HepG2 (cell line): ENCODE measurements at regions not wholly inside any gene's neighbourhood (a gene's known extent, or its start where the extent isn't known, plus 50 kb on each side); places are given as distances from the start of the nearest gene placed in this dataset.

Source experiments
- ATAC-seq: fragments of 200-7000 bp; cut with Tn5 transposase; 3 replicates; pipeline ENCODE4 v1.9.1; 2020; ENCODE audit warnings: mild to moderate bottlenecking, moderate library complexity
- BruUV-seq: library from RNA; stranded (reverse); fragments of 400-500 nt; replicated peaks from 2 replicates; lab custom pipeline; 2021; lab: Mats Ljungman, UMichigan
- CTCF ChIA-PET: fragments of 300-600 bp; formaldehyde crosslinking; extraction: SDS; loops from one replicate; lab custom pipeline; 2021; ENCODE audit warnings: low total read pairs, inconsistent platforms, low intra/inter-chr PET ratio; lab: Yijun Ruan, JAX
- POLR2A ChIA-PET: fragments of 350-600 bp; sonication (Branson Sonifier 250); formaldehyde crosslinking; loops from one replicate; lab custom pipeline; 2020; ENCODE audit warnings: antibody characterized with exemption, inconsistent platforms; lab: Yijun Ruan, JAX
- DNase-seq: peaks from one replicate; pipeline ENCODE4 v3.0.0-alpha.2; 2015; ENCODE audit warnings: low spot score
- FAIRE-seq: peaks from 3 replicates; lab custom pipeline; 2011; peaks lifted over from hg19 to GRCh38; lab: Jason Lieb, UNC
- H2AFZ ChIP-seq: one replicate; pipeline ENCODE4 v1.6.1; 2011; ENCODE audit warnings: low read length, inconsistent platforms
- H3K27ac ChIP-seq: fragments of 300-600 bp; 3 replicates; pipeline ENCODE4 v1.8.0; 2011; ENCODE audit warnings: mixed run types, mild to moderate bottlenecking, mixed read lengths, low read length, inconsistent platforms; ENCODE audit not compliant: insufficient read depth; ENCODE audit errors: extremely low read length
- H3K27me3 ChIP-seq, 2 experiments: fragments of 200-600 bp in 1 of 2; 2 replicates in 1 of 2; 3 replicates in 1 of 2; pipeline versions ENCODE4 v1.6.0 to v1.8.0; 2011; ENCODE audit warnings: low read length in 2 of 2, mild to moderate bottlenecking in 2 of 2, moderate library complexity in 2 of 2, inconsistent platforms in 1 of 2; ENCODE audit not compliant: insufficient read depth in 2 of 2, control insufficient read depth in 1 of 2
- H3K36me3 ChIP-seq, 2 experiments: fragments of 200-600 bp in 1 of 2; replicated peaks in 1 of 2; 2 replicates in 1 of 2; 3 replicates in 1 of 2; pipeline versions ENCODE4 v1.5.1 to v1.8.0; 2011; ENCODE audit warnings: low read length in 2 of 2, inconsistent platforms in 1 of 2; ENCODE audit not compliant: insufficient read depth in 2 of 2, control insufficient read depth in 1 of 2
- H3K4me1 ChIP-seq: 2 replicates; pipeline ENCODE4 v1.5.1; 2012; ENCODE audit warnings: low read length, inconsistent platforms; ENCODE audit not compliant: insufficient read depth
- H3K4me2 ChIP-seq: 2 replicates; pipeline ENCODE4 v1.6.0; 2011; ENCODE audit warnings: low read depth, low read length, inconsistent platforms
- H3K4me3 ChIP-seq, 3 experiments: fragments of 200-600 bp in 1 of 3; sonication (generic), shearing (Covaris generic) in 1 of 3; replicated peaks in 1 of 3; 2 replicates each; pipeline ENCODE4 v1.5.1; 2011 to 2016; ENCODE audit warnings: low read length in 3 of 3, inconsistent platforms in 2 of 3, low read depth in 2 of 3, mild to moderate bottlenecking in 2 of 3, control low read depth in 1 of 3, mixed read lengths in 1 of 3; ENCODE audit not compliant: insufficient read depth in 1 of 3
- H3K79me2 ChIP-seq: one replicate; pipeline ENCODE4 v1.6.1; 2011; ENCODE audit warnings: low read length, inconsistent platforms; ENCODE audit not compliant: insufficient read depth
- H3K9ac ChIP-seq: 2 replicates; pipeline ENCODE4 v1.6.0; 2011; ENCODE audit warnings: mild to moderate bottlenecking, low read depth, low read length, inconsistent platforms; ENCODE audit not compliant: insufficient read depth
- H3K9me3 ChIP-seq: 2 replicates; pipeline ENCODE4 v1.5.1; 2012; ENCODE audit warnings: mild to moderate bottlenecking, low read length
- H4K20me1 ChIP-seq: 2 replicates; pipeline ENCODE4 v1.6.0; 2011; ENCODE audit warnings: inconsistent platforms, mild to moderate bottlenecking, low read length, moderate library complexity; ENCODE audit not compliant: insufficient read depth
- MEIS2 ChIP-seq: sonication (generic); formaldehyde crosslinking; IDR thresholded peaks from 2 replicates; pipeline ENCODE4 v1.9.0; 2021; ENCODE audit warnings: mild to moderate bottlenecking, missing genetic modification reagents
- RBAK ChIP-seq: sonication (generic); formaldehyde crosslinking; IDR thresholded peaks from 2 replicates; pipeline ENCODE4 v1.5.1; 2020; ENCODE audit warnings: mild to moderate bottlenecking, missing genetic modification reagents
- RBM22 ChIP-seq: fragments of 200-400 bp; formaldehyde crosslinking; optimal IDR thresholded peaks from 2 replicates; pipeline ENCODE3; 2017; ENCODE audit warnings: mild to moderate bottlenecking, low read length, moderate library complexity
- TGIF2 ChIP-seq: IDR thresholded peaks from 2 replicates; pipeline ENCODE4 v1.6.1; 2016; ENCODE audit warnings: control low read depth, missing compliant biosample characterization
- ZNF160 ChIP-seq: sonication (generic); formaldehyde crosslinking; IDR thresholded peaks from 2 replicates; pipeline ENCODE4 v1.8.0; 2022; ENCODE audit warnings: mild to moderate bottlenecking, inconsistent platforms, missing genetic modification reagents
- ZNF646 ChIP-seq: sonication (generic); formaldehyde crosslinking; IDR thresholded peaks from 2 replicates; pipeline ENCODE4 v1.9.0; 2021; ENCODE audit warnings: mild to moderate bottlenecking, missing genetic modification reagents
- ZXDC ChIP-seq: sonication (generic); formaldehyde crosslinking; IDR thresholded peaks from 2 replicates; pipeline ENCODE4 v1.5.0; 2020; ENCODE audit warnings: mild to moderate bottlenecking, missing genetic modification reagents
- WGBS: methylation state at CpG from one replicate; pipeline ENCODE4 v1.1.6; 2017; ENCODE audit warnings: low lambda C conversion rate; 5-methylcytosine and 5-hydroxymethylcytosine counted together
- in situ Hi-C: cut with HindIII; loops from 2 replicates; pipeline ENCODE4 v1.10.0; 2017; ENCODE audit warnings: low pct_unique_long_range_greater_than_20kb; ENCODE audit not compliant: extremely low pct_ligation_motif_present
- intact Hi-C: fragments of 100-400 bp; cut with micrococcal nuclease; formaldehyde crosslinking; loops from one replicate; pipeline ENCODE4 v1.10.0; 2022; ENCODE audit not compliant: unreplicated experiment

- ATAC-seq (no peak), DNase-seq (no peak), FAIRE-seq (no peak)
- no peaks in the 10 kb centered on the region for H3K27me3 ChIP-seq
- H3K27ac ChIP-seq = no peak overlapping the region
- in situ Hi-C loops (no loop called here), intact Hi-C loops (no loop called here)
- CTCF ChIA-PET = no interaction called here
- no peak overlapping the region for H3K4me2 ChIP-seq
- no peaks in the 10 kb centered on the region for H3K4me1 ChIP-seq
- H4K20me1 ChIP-seq = no peaks in the 10 kb centered on the region
- 38% methylated on average over 4 of the region's 4 CpGs for WGBS
- H3K36me3 ChIP-seq = no peaks in the 10 kb centered on the region
- TF ChIP-seq RBM22 = no peak
- TF ChIP-seq ZNF160 = no peak
- no peak for TF ChIP-seq ZNF646 (CRISPR knock-in tag)
- TF ChIP-seq MEIS2 (CRISPR knock-in tag) = no peak
- no peak for TF ChIP-seq RBAK (CRISPR knock-in tag)
- TF ChIP-seq TGIF2 (CRISPR knock-in tag) = no peak
- TF ChIP-seq ZXDC (CRISPR knock-in tag) = no peak
- H3K4me3 ChIP-seq = no peak overlapping the region
- POLR2A ChIA-PET = no interaction called here
- H3K79me2 ChIP-seq = no peaks in the 10 kb centered on the region
- H3K9me3 ChIP-seq = no peaks in the 10 kb centered on the region
- H2AFZ ChIP-seq = no peak overlapping the region
- H3K9ac ChIP-seq = no peak overlapping the region
- no TSS peak for BruUV-seq
Measured at GRCh38 chr3:111315930-111316587, 225.9 kb upstream of the CD96 start.
